ENCODE measurements at regions not wholly inside any gene's neighbourhood (a gene's known extent, or its start where the extent isn't known, plus 50 kb on each side); places are given as distances from the start of the nearest gene placed in this dataset.

GRCh38 chr2:209091056-209091455, 332.8 kb upstream of the MAP2 start:
- H4K20me1 ChIP-seq (ENCODE audit: insufficient read depth, low read length, poor library complexity, severe bottlenecking) = no peaks in the 10 kb centered on the region
- no peak overlapping the region for H3K9ac ChIP-seq (ENCODE audit: low read depth, low read length, poor library complexity, severe bottlenecking)
- H3K4me2 ChIP-seq (ENCODE audit: low read depth, low read length, poor library complexity, severe bottlenecking) = no peak overlapping the region
- H3K9me3 ChIP-seq (ENCODE audit: insufficient read depth, low read depth, low read length) = no peaks in the 10 kb centered on the region
- no peak overlapping the region for H2AFZ ChIP-seq (ENCODE audit: low read length)
- H3K36me3 ChIP-seq (ENCODE audit: insufficient read depth, low read length) = no peaks in the 10 kb centered on the region
- TF ChIP-seq EZH2phosphoT487 (IDR thresholded peaks at IDR 0.05; ENCODE audit: borderline replicate concordance) = no peak
- TF ChIP-seq, protein P1, sequence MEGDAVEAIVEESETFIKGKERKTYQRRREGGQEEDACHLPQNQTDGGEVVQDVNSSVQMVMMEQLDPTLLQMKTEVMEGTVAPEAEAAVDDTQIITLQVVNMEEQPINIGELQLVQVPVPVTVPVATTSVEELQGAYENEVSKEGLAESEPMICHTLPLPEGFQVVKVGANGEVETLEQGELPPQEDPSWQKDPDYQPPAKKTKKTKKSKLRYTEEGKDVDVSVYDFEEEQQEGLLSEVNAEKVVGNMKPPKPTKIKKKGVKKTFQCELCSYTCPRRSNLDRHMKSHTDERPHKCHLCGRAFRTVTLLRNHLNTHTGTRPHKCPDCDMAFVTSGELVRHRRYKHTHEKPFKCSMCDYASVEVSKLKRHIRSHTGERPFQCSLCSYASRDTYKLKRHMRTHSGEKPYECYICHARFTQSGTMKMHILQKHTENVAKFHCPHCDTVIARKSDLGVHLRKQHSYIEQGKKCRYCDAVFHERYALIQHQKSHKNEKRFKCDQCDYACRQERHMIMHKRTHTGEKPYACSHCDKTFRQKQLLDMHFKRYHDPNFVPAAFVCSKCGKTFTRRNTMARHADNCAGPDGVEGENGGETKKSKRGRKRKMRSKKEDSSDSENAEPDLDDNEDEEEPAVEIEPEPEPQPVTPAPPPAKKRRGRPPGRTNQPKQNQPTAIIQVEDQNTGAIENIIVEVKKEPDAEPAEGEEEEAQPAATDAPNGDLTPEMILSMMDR (conservative IDR thresholded peaks at IDR 0.05; ENCODE audit: low read length) = no peak
- no peaks in the 10 kb centered on the region for H3K9me2 ChIP-seq (replicated peaks; ENCODE audit: low read depth, low read length)
- no peaks in the 10 kb centered on the region for H3K4me1 ChIP-seq (ENCODE audit: insufficient read depth, low read length, poor library complexity, severe bottlenecking)
- no peaks in the 10 kb centered on the region for H3F3A ChIP-seq (ENCODE audit: low read depth)
- no peaks in the 10 kb centered on the region for H3K27me3 ChIP-seq (ENCODE audit: insufficient read depth, low read length, poor library complexity, severe bottlenecking)
- H3K79me2 ChIP-seq (ENCODE audit: insufficient read depth, low read length) = no peaks in the 10 kb centered on the region
- H3K4me3 ChIP-seq (ENCODE audit: low read length, poor library complexity, severe bottlenecking) = no peak overlapping the region

- Histone ChIP-seq H3K4me1 (ENCODE audit: insufficient read depth, low read length, poor library complexity, severe bottlenecking) (no peaks in the 10 kb centered on the region), H3K4me3 (ENCODE audit: low read length, poor library complexity, severe bottlenecking) (no peak overlapping the region), H3K27me3 (ENCODE audit: insufficient read depth, low read length, poor library complexity, severe bottlenecking) (no peaks in the 10 kb centered on the region), H3K9me2 (replicated peaks; ENCODE audit: low read depth, low read length) (no peaks in the 10 kb centered on the region), H3K4me2 (ENCODE audit: low read depth, low read length, poor library complexity, severe bottlenecking) (no peak overlapping the region), H3K36me3 (ENCODE audit: insufficient read depth, low read length) (no peaks in the 10 kb centered on the region), H2AFZ (ENCODE audit: low read length) (no peak overlapping the region), H3F3A (ENCODE audit: low read depth) (no peaks in the 10 kb centered on the region), H3K9me3 (ENCODE audit: insufficient read depth, low read depth, low read length) (no peaks in the 10 kb centered on the region), H3K79me2 (ENCODE audit: insufficient read depth, low read length) (no peaks in the 10 kb centered on the region), H3K9ac (ENCODE audit: low read depth, low read length, poor library complexity, severe bottlenecking) (no peak overlapping the region), H4K20me1 (ENCODE audit: insufficient read depth, low read length, poor library complexity, severe bottlenecking) (no peaks in the 10 kb centered on the region)
- TF ChIP-seq EZH2phosphoT487 (IDR thresholded peaks at IDR 0.05; ENCODE audit: borderline replicate concordance) = no peak
- TF ChIP-seq, protein P1 (conservative IDR thresholded peaks at IDR 0.05; ENCODE audit: low read length) = no peak
These were observed 329.6 kb upstream of the MAP2 start for GRCh38 chr2:209094221-209094620.

DNA sequence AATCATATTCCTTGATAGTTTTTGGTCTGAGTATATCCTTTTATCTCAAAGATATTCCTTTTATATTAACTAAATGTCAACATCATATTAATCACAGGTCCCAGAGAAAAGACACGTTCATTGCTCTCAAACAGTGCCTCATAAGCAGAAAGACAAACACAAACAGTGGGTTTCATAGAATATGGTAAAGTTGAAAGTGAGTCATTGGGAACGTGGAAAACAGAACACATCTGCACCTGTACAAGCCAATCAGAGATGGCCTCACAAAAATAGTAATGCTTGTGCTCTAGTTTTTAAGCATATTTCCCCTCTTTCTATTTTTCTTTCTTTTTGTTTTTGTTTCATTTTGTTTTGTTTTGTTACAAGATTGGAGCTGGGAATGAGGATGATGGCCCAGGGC, 328.4 kb upstream of the MAP2 start:
- H3K36me3 ChIP-seq (ENCODE audit: insufficient read depth, low read length) = no peaks in the 10 kb centered on the region
- no peaks in the 10 kb centered on the region for H3F3A ChIP-seq (ENCODE audit: low read depth)
- no peaks in the 10 kb centered on the region for H4K20me1 ChIP-seq (ENCODE audit: insufficient read depth, low read length, poor library complexity, severe bottlenecking)
- no peaks in the 10 kb centered on the region for H3K79me2 ChIP-seq (ENCODE audit: insufficient read depth, low read length)
- no peak overlapping the region for H3K4me2 ChIP-seq (ENCODE audit: low read depth, low read length, poor library complexity, severe bottlenecking)
- no peak overlapping the region for H2AFZ ChIP-seq (ENCODE audit: low read length)
- H3K4me1 ChIP-seq (ENCODE audit: insufficient read depth, low read length, poor library complexity, severe bottlenecking) = no peaks in the 10 kb centered on the region
- no peak overlapping the region for H3K4me3 ChIP-seq (ENCODE audit: low read length, poor library complexity, severe bottlenecking)
- H3K9me2 ChIP-seq (replicated peaks; ENCODE audit: low read depth, low read length) = no peaks in the 10 kb centered on the region
- H3K9ac ChIP-seq (ENCODE audit: low read depth, low read length, poor library complexity, severe bottlenecking) = no peak overlapping the region
- H3K9me3 ChIP-seq (ENCODE audit: insufficient read depth, low read depth, low read length) = no peaks in the 10 kb centered on the region
- TF ChIP-seq EZH2phosphoT487 (IDR thresholded peaks at IDR 0.05; ENCODE audit: borderline replicate concordance) = no peak
- TF ChIP-seq, protein P1 (conservative IDR thresholded peaks at IDR 0.05; ENCODE audit: low read length) = no peak
- H3K27me3 ChIP-seq (ENCODE audit: insufficient read depth, low read length, poor library complexity, severe bottlenecking) = no peaks in the 10 kb centered on the region

All from Loucy (cell line).